Endothelial cell of umbilical vein (primary cell): ENCODE measurements at regions not wholly inside any gene's neighbourhood (a gene's known extent, or its start where the extent isn't known, plus 50 kb on each side); places are given as distances from the start of the nearest gene placed in this dataset.

Experiments used
- BruUV-seq: library from RNA; stranded (reverse); fragments of 400-500 nt; replicated peaks from 2 replicates; lab custom pipeline; 2021; lab: Mats Ljungman, UMichigan
- CTCF ChIA-PET: fragments of 300-600, 350-600 bp; sonication (Branson Sonifier 250); formaldehyde crosslinking; loops from one replicate; lab custom pipeline; 2021; ENCODE audit warnings: antibody characterized with exemption, inconsistent platforms; lab: Charles Lee
- POLR2A ChIA-PET: fragments of 300-600, 350-600 bp; sonication (Branson Sonifier 250); formaldehyde crosslinking; loops from one replicate; lab custom pipeline; 2021; ENCODE audit warnings: antibody characterized with exemption, inconsistent platforms; lab: Charles Lee
- DNase-seq: peaks from one replicate; pipeline ENCODE4 v3.0.0-alpha.2; 2011; ENCODE audit warnings: low read depth, low spot score
- FAIRE-seq: peaks from 2 replicates; lab custom pipeline; 2011; peaks lifted over from hg19 to GRCh38; lab: Jason Lieb, UNC
- H2AFZ ChIP-seq: 2 replicates; pipeline ENCODE4 v1.6.0; 2012; ENCODE audit warnings: low read depth, low read length, control low read depth, inconsistent platforms
- H3K27ac ChIP-seq: 2 replicates; pipeline ENCODE4 v1.5.1; 2011; ENCODE audit warnings: low read depth, mild to moderate bottlenecking, control low read depth, low read length, moderate library complexity; ENCODE audit not compliant: insufficient read depth
- H3K27me3 ChIP-seq, 2 experiments: 2 replicates each; pipeline versions ENCODE4 v1.6.0 to v1.6.1; 2011; ENCODE audit warnings: low read length in 2 of 2, mixed read lengths in 1 of 2; ENCODE audit not compliant: control insufficient read depth in 2 of 2, insufficient read depth in 2 of 2
- H3K36me3 ChIP-seq, 2 experiments: 2 replicates in 1 of 2; 3 replicates in 1 of 2; pipeline ENCODE4 v1.5.1; 2011; ENCODE audit warnings: low read length in 2 of 2, mild to moderate bottlenecking in 1 of 2, moderate library complexity in 1 of 2; ENCODE audit not compliant: control insufficient read depth in 2 of 2, insufficient read depth in 2 of 2; ENCODE audit errors: extremely low read depth in 1 of 2
- H3K4me1 ChIP-seq: 3 replicates; pipeline ENCODE4 v1.5.1; 2011; ENCODE audit warnings: mild to moderate bottlenecking, low read length; ENCODE audit not compliant: control insufficient read depth, insufficient read depth; ENCODE audit errors: extremely low read depth
- H3K4me2 ChIP-seq: 2 replicates; pipeline ENCODE4 v1.6.1; 2011; ENCODE audit warnings: low read length, control low read depth, mixed read lengths; ENCODE audit not compliant: insufficient read depth
- H3K4me3 ChIP-seq, 3 experiments: fragments of 200-600 bp in 1 of 3; sonication (generic), shearing (Covaris generic) in 1 of 3; replicated peaks in 1 of 3; 2 replicates each; pipeline ENCODE4 v1.5.1; 2011 to 2016; ENCODE audit warnings: control low read depth in 3 of 3, low read length in 3 of 3, mild to moderate bottlenecking in 2 of 3, inconsistent platforms in 1 of 3, low read depth in 1 of 3, moderate library complexity in 1 of 3; ENCODE audit not compliant: insufficient read depth in 1 of 3
- H3K79me2 ChIP-seq: 2 replicates; pipeline ENCODE4 v1.6.0; 2012; ENCODE audit warnings: low read length, inconsistent platforms; ENCODE audit not compliant: control insufficient read depth, insufficient read depth
- H3K9ac ChIP-seq: replicated peaks from 2 replicates; pipeline ENCODE3; 2011; ENCODE audit warnings: low read length, control low read depth; ENCODE audit not compliant: insufficient read depth; ENCODE audit errors: extremely low read depth
- H3K9me1 ChIP-seq: replicated peaks from 3 replicates; pipeline ENCODE4 v1.6.0; 2011; ENCODE audit warnings: mild to moderate bottlenecking, low read length; ENCODE audit not compliant: control insufficient read depth, insufficient read depth; ENCODE audit errors: extremely low read depth
- H3K9me3 ChIP-seq: replicated peaks from 2 replicates; pipeline ENCODE4 v1.5.1; 2012; ENCODE audit warnings: low read length, inconsistent platforms; ENCODE audit not compliant: control insufficient read depth, insufficient read depth
- H4K20me1 ChIP-seq: replicated peaks from 2 replicates; pipeline ENCODE3; 2011; ENCODE audit warnings: mild to moderate bottlenecking, low read length; ENCODE audit not compliant: control insufficient read depth, insufficient read depth; ENCODE audit errors: extremely low read depth
- CTCF ChIP-seq, 2 donors: IDR thresholded peaks; 1 replicate in 1 of 2; 2 replicates in 1 of 2; pipeline ENCODE4 v1.5.1; 2011; ENCODE audit warnings: low read length in 2 of 2, mild to moderate bottlenecking in 2 of 2, moderate library complexity in 2 of 2, control low read depth in 1 of 2, inconsistent platforms in 1 of 2, low read depth in 1 of 2; ENCODE audit not compliant: insufficient read depth in 1 of 2; ENCODE audit errors: extremely low read depth in 1 of 2
- EZH2 ChIP-seq: IDR thresholded peaks from 2 replicates; pipeline ENCODE4 v1.6.1; 2012; ENCODE audit warnings: borderline replicate concordance, low read depth, mild to moderate bottlenecking, moderate library complexity, low read length, inconsistent platforms; ENCODE audit not compliant: severe bottlenecking
- FOS ChIP-seq: IDR thresholded peaks from 2 replicates; pipeline ENCODE4 v1.6.1; 2011; ENCODE audit warnings: mild to moderate bottlenecking, low read length, moderate library complexity, borderline replicate concordance; ENCODE audit not compliant: insufficient read depth
- GATA2 ChIP-seq: IDR thresholded peaks from 2 replicates; pipeline ENCODE4 v1.7.0; 2011; ENCODE audit warnings: low read depth, mild to moderate bottlenecking, moderate library complexity, mixed read lengths, low read length; ENCODE audit not compliant: insufficient read length, insufficient read depth
- JUN ChIP-seq: IDR thresholded peaks from 2 replicates; pipeline ENCODE4 v1.6.1; 2011; ENCODE audit warnings: borderline replicate concordance, low read depth; ENCODE audit not compliant: insufficient read length, insufficient read depth
- MAX ChIP-seq: IDR thresholded peaks from 2 replicates; pipeline ENCODE4 v1.6.1; 2011; ENCODE audit not compliant: insufficient read depth, insufficient read length
- MYC ChIP-seq: IDR thresholded peaks from one replicate; pipeline ENCODE4 v1.6.1; 2011; ENCODE audit warnings: mild to moderate bottlenecking, low read depth, low read length
- POLR2A ChIP-seq: IDR thresholded peaks from 2 replicates; pipeline ENCODE4 v1.6.1; 2012; ENCODE audit warnings: low read depth, mild to moderate bottlenecking, control low read depth, low read length
- POLR2AphosphoS5 ChIP-seq: IDR thresholded peaks from 2 replicates; pipeline ENCODE4 v1.6.1; 2012; ENCODE audit warnings: low read depth, mild to moderate bottlenecking, control low read depth, low read length, moderate library complexity; ENCODE audit not compliant: insufficient read depth
- dilution Hi-C: fragments of 300-500 bp; cut with MboI; formaldehyde crosslinking; loops from one replicate; pipeline ENCODE4 v1.15.0; 2019; ENCODE audit warnings: low sequenced_read_pairs; ENCODE audit not compliant: extremely low pct_ligation_motif_present
- intact Hi-C: fragments of 100-400 bp; cut with micrococcal nuclease; formaldehyde crosslinking; loops from one replicate; pipeline ENCODE4 v1.10.0; 2022

DNA sequence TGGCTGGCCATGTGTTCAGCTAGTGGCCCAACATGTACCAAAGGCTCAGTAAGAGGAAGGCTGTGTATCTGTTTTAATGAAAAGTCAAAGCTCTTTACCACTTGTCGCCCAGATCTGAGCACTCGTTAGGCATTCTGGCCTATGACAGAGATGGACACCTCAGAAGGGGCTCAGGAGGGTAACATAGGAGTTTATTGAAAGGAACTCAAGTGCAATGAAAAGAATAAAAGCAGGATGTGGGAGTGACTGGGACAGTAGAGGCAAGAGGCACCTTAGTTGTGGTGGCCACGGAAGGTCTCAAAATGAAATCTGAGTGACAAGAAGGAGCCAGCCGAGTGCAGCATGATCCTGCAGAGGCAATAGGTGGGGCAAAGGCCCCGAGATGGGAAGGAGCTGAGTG is 309.7 kb downstream of the MN1 start:
- Histone ChIP-seq H3K36me3 (no peaks in the 10 kb centered on the region), H3K79me2 (no peaks in the 10 kb centered on the region), H3K9me3 (no peaks in the 10 kb centered on the region), H3K9me1 (no peaks in the 10 kb centered on the region), H3K4me1 (peaks cover 8% of the 10 kb centered on the region), H3K27me3 (peaks cover 0 to 2% of the 10 kb centered on the region in 2 experiments), H3K9ac (no peak overlapping the region), H4K20me1 (no peaks in the 10 kb centered on the region), H2AFZ (no peak overlapping the region), H3K27ac (no peak overlapping the region), H3K4me3 (no peak overlapping the region), H3K4me2 (no peak overlapping the region)
- dilution Hi-C loops, result no loop called here
- ChIA-PET CTCF (no interaction called here), POLR2A (no interaction called here)
- no peak for TF ChIP-seq CTCF (IDR thresholded peaks at IDR 0.05; ENCODE audit: extremely low read depth in 1 of 2, insufficient read depth in 1 of 2, low read depth in 1 of 2, low read length in 2 of 2)
- no peak for TF ChIP-seq JUN
- no peak for TF ChIP-seq POLR2AphosphoS5
- no peak for TF ChIP-seq POLR2A
- no peak for TF ChIP-seq FOS
- no peak for TF ChIP-seq MYC
- TF ChIP-seq MAX, result no peak
- TF ChIP-seq EZH2, result no peak
- TF ChIP-seq GATA2, result no peak
- intact Hi-C loops, result no loop called here
- FAIRE-seq, result no peak
- BruUV-seq, result no TSS peak
- no peak for DNase-seq
